HCT116 (cell line): ENCODE measurements at regions not wholly inside any gene's neighbourhood (a gene's known extent, or its start where the extent isn't known, plus 50 kb on each side); places are given as distances from the start of the nearest gene placed in this dataset.

Source experiments
- ATAC-seq: fragments of 200-7000 bp; cut with Tn5 transposase; 2 replicates; pipeline ENCODE4 v1.9.1; 2020; ENCODE audit warnings: mild to moderate bottlenecking, moderate library complexity
- BruUV-seq: library from RNA; stranded (reverse); fragments of 400-500 nt; replicated peaks from 2 replicates; lab custom pipeline; 2021; lab: Mats Ljungman, UMichigan
- CTCF ChIA-PET: fragments of 300-600 bp; sonication (Branson Sonifier 250); formaldehyde crosslinking; loops from one replicate; lab custom pipeline; 2021; ENCODE audit warnings: antibody characterized with exemption; lab: Charles Lee
- POLR2A ChIA-PET: fragments of 300-600, 350-600 bp; sonication (Branson Sonifier 250); formaldehyde crosslinking; loops from one replicate; lab custom pipeline; 2021; ENCODE audit warnings: antibody characterized with exemption; lab: Charles Lee
- RAD21 ChIA-PET, 2 experiments: fragments of 300-600 bp; sonication (Branson Sonifier 250); formaldehyde crosslinking; loops; one replicate each; lab custom pipeline; 2023; ENCODE audit warnings: low total read pairs in 2 of 2; ENCODE audit not compliant: uncharacterized antibody in 2 of 2, unreplicated experiment in 2 of 2, low non-redundant PET in 1 of 2; lab: Charles Lee
- DNase-seq: peaks from one replicate; pipeline ENCODE4 v3.0.0-alpha.2; 2010; ENCODE audit warnings: low read depth, low spot score
- H2AFZ ChIP-seq: fragments of 200-600 bp; shearing (Covaris generic), sonication (generic); 2 replicates; pipeline ENCODE4 v1.6.1; 2017; ENCODE audit warnings: low read depth, mixed run types, mixed read lengths, antibody characterized with exemption, low read length; ENCODE audit not compliant: poor library complexity, severe bottlenecking
- H3K27ac ChIP-seq: 2 replicates; pipeline ENCODE4 v1.5.1; 2012; ENCODE audit warnings: low read depth, low read length
- H3K27me3 ChIP-seq: fragments of 200-600 bp; sonication (generic); 2 replicates; pipeline ENCODE4 v1.6.1; 2016; ENCODE audit warnings: mixed run types, low read length, mixed read lengths; ENCODE audit not compliant: insufficient read depth
- H3K36me3 ChIP-seq, 2 experiments: fragments of 200-500 bp in 1 of 2; fragments of 200-600 bp in 1 of 2; sonication (Bioruptor generic) in 1 of 2; sonication (generic) in 1 of 2; 2 replicates each; pipeline versions ENCODE4 v1.5.1 to v1.6.1; 2014 to 2016; ENCODE audit warnings: low read length in 2 of 2, inconsistent platforms in 1 of 2, mixed read lengths in 1 of 2, mixed run types in 1 of 2; ENCODE audit not compliant: insufficient read depth in 2 of 2, control insufficient read depth in 1 of 2
- H3K4me1 ChIP-seq, 2 experiments: fragments of 200-600 bp in 1 of 2; sonication (generic) in 1 of 2; 2 replicates each; pipeline versions ENCODE4 v1.5.1 to v1.6.1; 2012 to 2017; ENCODE audit warnings: low read length in 2 of 2, inconsistent platforms in 1 of 2, mild to moderate bottlenecking in 1 of 2, mixed read lengths in 1 of 2, mixed run types in 1 of 2, moderate library complexity in 1 of 2; ENCODE audit not compliant: insufficient read depth in 2 of 2, control insufficient read depth in 1 of 2
- H3K4me2 ChIP-seq: fragments of 200-600 bp; sonication (generic); 2 replicates; pipeline ENCODE4 v1.6.1; 2017; ENCODE audit warnings: mixed run types, low read length, mixed read lengths
- H3K4me3 ChIP-seq, 2 experiments: fragments of 200-600 bp in 1 of 2; sonication (generic) in 1 of 2; replicated peaks in 1 of 2; 2 replicates each; pipeline ENCODE4 v1.5.1; 2011 to 2016; ENCODE audit warnings: low read length in 2 of 2, control low read depth in 1 of 2, low read depth in 1 of 2, mild to moderate bottlenecking in 1 of 2, mixed read lengths in 1 of 2, mixed run types in 1 of 2
- H3K79me2 ChIP-seq: fragments of 200-600 bp; sonication (generic); 2 replicates; pipeline ENCODE4 v1.6.1; 2017; ENCODE audit warnings: mild to moderate bottlenecking, mixed run types, low read length, moderate library complexity, mixed read lengths; ENCODE audit not compliant: insufficient read depth
- H3K9ac ChIP-seq: fragments of 200-600 bp; sonication (generic); 2 replicates; pipeline ENCODE4 v1.6.1; 2016; ENCODE audit warnings: low read length, mixed read lengths
- H3K9me2 ChIP-seq: fragments of 200-600 bp; sonication (generic), shearing (Covaris generic); 2 replicates; pipeline ENCODE4 v1.6.1; 2017; ENCODE audit warnings: mixed run types, mild to moderate bottlenecking, moderate library complexity; ENCODE audit not compliant: insufficient read depth
- H3K9me3 ChIP-seq, 2 experiments: fragments of 200-500 bp in 1 of 2; fragments of 200-600 bp in 1 of 2; sonication (Bioruptor generic) in 1 of 2; sonication (generic) in 1 of 2; 2 replicates each; pipeline ENCODE4 v1.6.1; 2014 to 2017; ENCODE audit warnings: low read length in 2 of 2, mixed read lengths in 2 of 2, inconsistent platforms in 1 of 2, low read depth in 1 of 2, mild to moderate bottlenecking in 1 of 2, mixed run types in 1 of 2, moderate library complexity in 1 of 2; ENCODE audit not compliant: control insufficient read depth in 1 of 2, insufficient read depth in 1 of 2
- H4K20me1 ChIP-seq: fragments of 200-600 bp; sonication (generic), shearing (Covaris generic); 2 replicates; pipeline ENCODE4 v1.6.1; 2017; ENCODE audit warnings: mixed run types, mild to moderate bottlenecking, moderate library complexity; ENCODE audit not compliant: insufficient read depth
- ATF3 ChIP-seq: IDR thresholded peaks from 2 replicates; pipeline ENCODE4 v1.6.1; 2012
- CBX3 ChIP-seq: IDR thresholded peaks from 2 replicates; pipeline ENCODE4 v1.6.1; 2012; ENCODE audit warnings: low read depth
- CEBPB ChIP-seq: IDR thresholded peaks from 2 replicates; pipeline ENCODE4 v1.6.1; 2012; ENCODE audit warnings: low read depth
- CTCF ChIP-seq, 3 experiments: fragments of 200-600 bp in 1 of 3; sonication (generic) in 1 of 3; IDR thresholded peaks in 2 of 3; conservative IDR thresholded peaks in 1 of 3; 2 replicates each; pipeline ENCODE4 v1.5.1; 2012 to 2017; ENCODE audit warnings: low read depth in 2 of 3, low read length in 2 of 3, antibody characterized with exemption in 1 of 3, borderline replicate concordance in 1 of 3, control low read depth in 1 of 3, mild to moderate bottlenecking in 1 of 3, mixed read lengths in 1 of 3, mixed run types in 1 of 3, moderate library complexity in 1 of 3; ENCODE audit not compliant: insufficient read depth in 1 of 3
- ELF1 ChIP-seq: IDR thresholded peaks from 2 replicates; pipeline ENCODE4 v1.6.1; 2012; ENCODE audit warnings: low read depth, borderline replicate concordance
- EZH2 ChIP-seq: fragments of 200-600 bp; sonication (generic); IDR thresholded peaks from 2 replicates; pipeline ENCODE4 v1.6.1; 2017; ENCODE audit warnings: antibody characterized with exemption, mixed run types
- FOSL1 ChIP-seq: IDR thresholded peaks from 2 replicates; pipeline ENCODE4 v1.6.1; 2012; ENCODE audit warnings: low read depth
- JUND ChIP-seq: IDR thresholded peaks from 2 replicates; pipeline ENCODE4 v1.6.1; 2012
- MAX ChIP-seq: IDR thresholded peaks from 2 replicates; pipeline ENCODE4 v1.6.1; 2012
- POLR2A ChIP-seq: IDR thresholded peaks from 2 replicates; pipeline ENCODE4 v1.7.0; 2011; ENCODE audit warnings: borderline replicate concordance; ENCODE audit not compliant: insufficient read depth, insufficient read length; ENCODE audit errors: extremely low read depth
- RAD21 ChIP-seq: IDR thresholded peaks from 2 replicates; pipeline ENCODE4 v1.6.1; 2012; ENCODE audit warnings: low read depth, mild to moderate bottlenecking
- SP1 ChIP-seq: IDR thresholded peaks from 2 replicates; pipeline ENCODE4 v1.6.1; 2012; ENCODE audit warnings: low read depth
- TCF7L2 ChIP-seq: IDR thresholded peaks from 2 replicates; pipeline ENCODE4 v1.7.0; 2011; ENCODE audit warnings: borderline replicate concordance, inconsistent platforms; ENCODE audit not compliant: insufficient read depth, insufficient read length; ENCODE audit errors: extremely low read depth
- YY1 ChIP-seq: IDR thresholded peaks from 2 replicates; pipeline ENCODE4 v1.6.1; 2011; ENCODE audit warnings: low read length, low read depth, moderate library complexity, mild to moderate bottlenecking; ENCODE audit not compliant: insufficient replicate concordance; ENCODE audit errors: extremely low read depth
- ZBTB33 ChIP-seq: IDR thresholded peaks from 2 replicates; pipeline ENCODE4 v1.6.1; 2011; ENCODE audit warnings: mild to moderate bottlenecking, low read length, moderate library complexity; ENCODE audit not compliant: insufficient replicate concordance; ENCODE audit errors: extremely low read depth
- ZFX ChIP-seq: fragments of 450-650 bp; IDR thresholded peaks from 2 replicates; pipeline ENCODE4 v1.6.1; 2017
- intact Hi-C: fragments of 100-400 bp; cut with micrococcal nuclease; formaldehyde crosslinking; loops from 2 replicates; pipeline ENCODE4 v1.10.0; 2022

GRCh38 chr2:188894979-188895378 lies 79.2 kb upstream of the COL3A1 start:
- intact Hi-C loops: no loop called here
- Histone ChIP-seq H3K36me3 (no peaks in the 10 kb centered on the region), H3K27ac (no peak overlapping the region), H4K20me1 (no peaks in the 10 kb centered on the region), H3K4me2 (no peak overlapping the region), H3K27me3 (no peaks in the 10 kb centered on the region), H3K4me1 (no peaks in the 10 kb centered on the region), H3K9me2 (no peaks in the 10 kb centered on the region)
- TF ChIP-seq EZH2 (no peak), TCF7L2 (no peak), JUND (no peak), ZBTB33 (no peak)
- TF ChIP-seq, all 23 proteins: peak for 0
- no peaks in the 10 kb centered on the region for H3K9me3 ChIP-seq
- ChIA-PET RAD21 (no interaction called here), CTCF (no interaction called here), POLR2A (no interaction called here)
- ATAC-seq: no peak
- BruUV-seq: no TSS peak
- no peak for DNase-seq
- H3K79me2 ChIP-seq: no peaks in the 10 kb centered on the region
- no peak overlapping the region for H3K9ac ChIP-seq
- no peak overlapping the region for H2AFZ ChIP-seq
- H3K4me3 ChIP-seq: no peak overlapping the region

GRCh38 chr2:188897096-188897495 lies 77.1 kb upstream of the COL3A1 start:
- RAD21 ChIA-PET: no interaction called here

More at GRCh38 chr2:188897096-188897495, 77.1 kb upstream of the COL3A1 start:
- Histone ChIP-seq H3K36me3 (no peaks in the 10 kb centered on the region), H3K4me3 (no peak overlapping the region), H4K20me1 (no peaks in the 10 kb centered on the region), H3K27me3 (no peaks in the 10 kb centered on the region), H3K27ac (no peak overlapping the region), H3K9me2 (no peaks in the 10 kb centered on the region), H3K9me3 (no peaks in the 10 kb centered on the region), H3K4me2 (no peak overlapping the region), H3K4me1 (no peaks in the 10 kb centered on the region), H3K79me2 (no peaks in the 10 kb centered on the region), H2AFZ (no peak overlapping the region), H3K9ac (no peak overlapping the region)
- TF ChIP-seq ZFX: no peak
- TF ChIP-seq FOSL1: no peak
- TF ChIP-seq ZBTB33: no peak
- TF ChIP-seq TCF7L2: no peak
- no peak for TF ChIP-seq POLR2A
- TF ChIP-seq YY1: no peak
- TF ChIP-seq CBX3: no peak
- TF ChIP-seq ELF1: no peak
- TF ChIP-seq EZH2: no peak
- TF ChIP-seq RAD21: no peak
- no peak for TF ChIP-seq ATF3
- TF ChIP-seq CEBPB: no peak
- TF ChIP-seq SP1: no peak
- TF ChIP-seq CTCF (IDR thresholded peaks at IDR 0.05 in 2 of 3, conservative IDR thresholded peaks at IDR 0.05 in 1 of 3; ENCODE audit: borderline replicate concordance in 1 of 3, insufficient read depth in 1 of 3, low read depth in 2 of 3, low read length in 2 of 3): no peak
- TF ChIP-seq MAX: no peak
- no peak for ATAC-seq
- POLR2A ChIA-PET: no interaction called here
- DNase-seq: no peak
- intact Hi-C loops: no loop called here
- CTCF ChIA-PET: no interaction called here
- no TSS peak for BruUV-seq
